ENCODE measurements at regions not wholly inside any gene's neighbourhood (a gene's known extent, or its start where the extent isn't known, plus 50 kb on each side); places are given as distances from the start of the nearest gene placed in this dataset.

DNA sequence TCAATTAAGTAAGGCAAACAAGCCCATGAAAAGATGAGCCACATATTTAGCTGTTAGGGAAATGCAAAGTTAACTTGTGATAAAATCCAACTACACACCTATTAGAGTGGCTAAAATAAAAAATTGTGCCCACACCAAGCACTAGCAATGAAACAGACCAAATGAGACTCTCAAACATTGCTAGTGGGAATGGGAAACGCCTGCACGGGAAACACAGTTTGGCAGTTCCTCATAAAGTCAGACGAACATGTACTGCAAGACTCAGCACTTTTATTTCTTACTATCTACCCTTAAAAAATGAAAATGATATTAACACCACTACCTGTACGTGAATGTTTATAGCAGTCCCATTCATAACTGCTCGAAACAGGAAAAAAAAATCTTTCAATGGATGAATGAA lies 392.1 kb upstream of the NOX3 start:
- H3K9me3 ChIP-seq (ENCODE audit: control insufficient read depth in 1 of 2, insufficient read depth in 1 of 2, low read depth in 1 of 2, low read length in 2 of 2) = 0 out of 4 replicates have a peak, but pooled peaks cover 0 to 5% of the 10 kb centered on the region in 2 experiments
- H3K4me1 ChIP-seq (ENCODE audit: control insufficient read depth in 1 of 2, insufficient read depth in 2 of 2, low read length in 2 of 2) = peaks cover 12 to 21% of the 10 kb centered on the region in 2 experiments; a peak in 3 of 4 replicates
- no peaks in the 10 kb centered on the region for H4K20me1 ChIP-seq (ENCODE audit: insufficient read depth)
- no TSS peak for BruUV-seq (replicated peaks)
- H3K27me3 ChIP-seq (ENCODE audit: insufficient read depth, low read length) = no peaks in the 10 kb centered on the region
- H2AFZ ChIP-seq (ENCODE audit: low read depth, low read length, poor library complexity, severe bottlenecking) = no peak overlapping the region
- no peak overlapping the region for H3K9ac ChIP-seq (ENCODE audit: low read length)
- no peaks in the 10 kb centered on the region for H3K79me2 ChIP-seq (ENCODE audit: insufficient read depth, low read length)
- no peak overlapping the region for H3K4me2 ChIP-seq (ENCODE audit: low read length)
- H3K9me2 ChIP-seq (ENCODE audit: insufficient read depth) = no peaks in the 10 kb centered on the region
- ChIA-PET CTCF (no interaction called here), RAD21 (ENCODE audit: low non-redundant PET in 1 of 2, low total read pairs in 2 of 2, uncharacterized antibody in 2 of 2, unreplicated experiment in 2 of 2) (no interaction called here), POLR2A (no interaction called here)
- ATAC-seq = no peak
- H3K4me3 ChIP-seq (replicated peaks in 1 of 2; ENCODE audit: low read depth in 1 of 2, low read length in 2 of 2) = no peak overlapping the region
- no peaks in the 10 kb centered on the region for H3K36me3 ChIP-seq (ENCODE audit: control insufficient read depth in 1 of 2, insufficient read depth in 2 of 2, low read length in 2 of 2)
- intact Hi-C loops (cut with micrococcal nuclease) = no loop called here
- DNase-seq (ENCODE audit: low read depth, low spot score) = no peak
- H3K27ac ChIP-seq (ENCODE audit: low read depth, low read length) = no peak overlapping the region
- TF ChIP-seq RAD21 (IDR thresholded peaks at IDR 0.05; ENCODE audit: low read depth) (no peak), YY1 (IDR thresholded peaks at IDR 0.05; ENCODE audit: extremely low read depth, insufficient replicate concordance, low read depth, low read length) (no peak), POLR2AphosphoS5 (IDR thresholded peaks at IDR 0.05; ENCODE audit: low read depth, low read length) (no peak), EZH2phosphoT487 (IDR thresholded peaks at IDR 0.05; ENCODE audit: borderline replicate concordance) (no peak), ZNF274 (IDR thresholded peaks at IDR 0.05; ENCODE audit: low read depth, low read length) (no peak)

DNA sequence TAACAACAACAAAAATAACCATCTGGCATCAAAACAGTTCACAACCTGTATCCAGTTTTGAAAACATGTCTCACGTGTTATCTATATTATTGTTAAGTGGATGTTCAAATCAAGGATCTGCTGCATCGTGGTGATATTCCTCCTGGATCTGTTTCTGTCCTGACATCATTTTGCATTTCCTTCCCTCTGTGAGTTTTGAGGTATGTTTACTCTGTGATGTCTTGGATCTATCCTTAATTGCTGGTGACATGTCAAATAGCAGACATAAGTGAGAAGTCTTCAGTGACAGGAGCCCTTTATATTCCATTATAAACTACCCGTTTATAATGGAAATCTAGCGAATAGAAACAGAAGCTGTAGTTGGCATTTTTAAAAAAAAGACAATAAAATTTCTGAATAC lies 381.8 kb upstream of the NOX3 start:
- ChIA-PET RAD21 (ENCODE audit: low non-redundant PET in 1 of 2, low total read pairs in 2 of 2, uncharacterized antibody in 2 of 2, unreplicated experiment in 2 of 2) (no interaction called here), CTCF (no interaction called here), POLR2A (no interaction called here)
- Histone ChIP-seq H3K4me3 (replicated peaks in 1 of 2; ENCODE audit: low read depth in 1 of 2, low read length in 2 of 2) (no peak overlapping the region), H3K27ac (ENCODE audit: low read depth, low read length) (no peak overlapping the region), H3K9me3 (ENCODE audit: control insufficient read depth in 1 of 2, insufficient read depth in 1 of 2, low read depth in 1 of 2, low read length in 2 of 2) (no peaks in the 10 kb centered on the region), H4K20me1 (ENCODE audit: insufficient read depth) (no peaks in the 10 kb centered on the region), H2AFZ (ENCODE audit: low read depth, low read length, poor library complexity, severe bottlenecking) (no peak overlapping the region), H3K9ac (ENCODE audit: low read length) (no peak overlapping the region), H3K79me2 (ENCODE audit: insufficient read depth, low read length) (no peaks in the 10 kb centered on the region), H3K36me3 (ENCODE audit: control insufficient read depth in 1 of 2, insufficient read depth in 2 of 2, low read length in 2 of 2) (no peaks in the 10 kb centered on the region), H3K4me1 (ENCODE audit: control insufficient read depth in 1 of 2, insufficient read depth in 2 of 2, low read length in 2 of 2) (no peaks in the 10 kb centered on the region), H3K27me3 (ENCODE audit: insufficient read depth, low read length) (no peaks in the 10 kb centered on the region), H3K4me2 (ENCODE audit: low read length) (no peak overlapping the region), H3K9me2 (ENCODE audit: insufficient read depth) (no peaks in the 10 kb centered on the region)
- DNase-seq (ENCODE audit: low read depth, low spot score) (no peak), ATAC-seq (no peak)
- TF ChIP-seq ZFX (IDR thresholded peaks at IDR 0.05) (no peak), ZNF274 (IDR thresholded peaks at IDR 0.05; ENCODE audit: low read depth, low read length) (no peak), EZH2 (IDR thresholded peaks at IDR 0.05) (no peak), ELF1 (IDR thresholded peaks at IDR 0.05; ENCODE audit: borderline replicate concordance, low read depth) (no peak)
- no TSS peak for BruUV-seq (replicated peaks)
- intact Hi-C loops (cut with micrococcal nuclease) = no loop called here
